HEK293 (cell line): ENCODE measurements at regions not wholly inside any gene's neighbourhood (a gene's known extent, or its start where the extent isn't known, plus 50 kb on each side); places are given as distances from the start of the nearest gene placed in this dataset.
A peak's percentile ranks its signal among the peaks of the same experiment; 100 is the strongest.

Source experiments
- CTCF ChIA-PET: fragments of 350-600 bp; formaldehyde crosslinking; extraction: SDS; loops from one replicate; lab custom pipeline; 2021; ENCODE audit warnings: antibody characterized with exemption; lab: Yijun Ruan, JAX
- POLR2A ChIA-PET: fragments of 300-600 bp; formaldehyde crosslinking; extraction: SDS; loops from one replicate; lab custom pipeline; 2020; ENCODE audit warnings: antibody characterized with exemption, inconsistent platforms; lab: Yijun Ruan, JAX
- H3K27ac ChIP-seq: fragments of 200-500 bp; sonication (Bioruptor generic); 2 replicates; pipeline ENCODE4 v1.5.1; 2014; ENCODE audit warnings: low read depth, low read length, control low read depth, inconsistent platforms; ENCODE audit errors: extremely low read depth
- H3K36me3 ChIP-seq, 2 experiments: fragments of 200-500 bp in 1 of 2; sonication (Bioruptor generic) in 1 of 2; 1 replicate in 1 of 2; 2 replicates in 1 of 2; pipeline ENCODE4 v1.5.1; 2014 to 2017; ENCODE audit warnings: inconsistent platforms in 2 of 2, low read length in 2 of 2; ENCODE audit not compliant: control insufficient read depth in 2 of 2, insufficient read depth in 1 of 2
- H3K4me1 ChIP-seq: fragments of 200-500 bp; sonication (Bioruptor generic); 2 replicates; pipeline ENCODE4 v1.5.1; 2014; ENCODE audit warnings: mild to moderate bottlenecking, low read length, inconsistent platforms; ENCODE audit not compliant: control insufficient read depth, insufficient read depth
- H3K4me3 ChIP-seq: 2 replicates; pipeline ENCODE4 v1.5.1; 2011; ENCODE audit warnings: low read depth, mild to moderate bottlenecking, control low read depth, low read length, moderate library complexity
- H3K9me3 ChIP-seq: fragments of 200-500 bp; sonication (Bioruptor generic); 2 replicates; pipeline ENCODE4 v1.5.1; 2014; ENCODE audit warnings: low read depth, low read length, inconsistent platforms; ENCODE audit not compliant: control insufficient read depth, insufficient read depth
- GFI1B ChIP-seq: fragments of 450-650 bp; formaldehyde crosslinking; IDR thresholded peaks from 2 replicates; pipeline ENCODE4 v1.5.1; 2016; ENCODE audit warnings: missing biosample characterization, missing genetic modification characterization
- MZF1 ChIP-seq: fragments of 450-650 bp; formaldehyde crosslinking; IDR thresholded peaks from 2 replicates; pipeline ENCODE4 v1.5.1; 2017; ENCODE audit warnings: missing biosample characterization, missing genetic modification characterization, borderline replicate concordance
- OSR2 ChIP-seq: fragments of 450-650 bp; formaldehyde crosslinking; IDR thresholded peaks from 2 replicates; pipeline ENCODE4 v1.5.1; 2016; ENCODE audit warnings: missing biosample characterization, missing genetic modification characterization
- SP7 ChIP-seq: fragments of 450-650 bp; formaldehyde crosslinking; IDR thresholded peaks from 2 replicates; pipeline ENCODE4 v1.5.1; 2016; ENCODE audit warnings: missing biosample characterization, missing genetic modification characterization
- ZBTB6 ChIP-seq: fragments of 450-650 bp; formaldehyde crosslinking; IDR thresholded peaks from 2 replicates; pipeline ENCODE4 v1.5.1; 2017; ENCODE audit warnings: missing biosample characterization, missing genetic modification characterization
- ZNF223 ChIP-seq: fragments of 450-650 bp; formaldehyde crosslinking; IDR thresholded peaks from 2 replicates; pipeline ENCODE4 v1.5.1; 2016; ENCODE audit warnings: missing biosample characterization, missing genetic modification characterization
- ZNF366 ChIP-seq: fragments of 450-650 bp; formaldehyde crosslinking; conservative IDR thresholded peaks from 2 replicates; pipeline ENCODE4 v1.5.1; 2016; ENCODE audit warnings: missing biosample characterization, missing genetic modification characterization
- ZNF394 ChIP-seq: fragments of 450-650 bp; formaldehyde crosslinking; IDR thresholded peaks from 2 replicates; pipeline ENCODE4 v1.5.1; 2016; ENCODE audit warnings: missing biosample characterization, missing genetic modification characterization, mild to moderate bottlenecking, moderate library complexity, borderline replicate concordance
- ZNF580 ChIP-seq: fragments of 450-650 bp; formaldehyde crosslinking; IDR thresholded peaks from 2 replicates; pipeline ENCODE4 v1.5.1; 2016; ENCODE audit warnings: missing biosample characterization, missing genetic modification characterization
- ZNF600 ChIP-seq: fragments of 450-650 bp; formaldehyde crosslinking; IDR thresholded peaks from 2 replicates; pipeline ENCODE4 v1.5.1; 2016; ENCODE audit warnings: missing biosample characterization, missing genetic modification characterization
- ZNF624 ChIP-seq: fragments of 450-650 bp; formaldehyde crosslinking; IDR thresholded peaks from 2 replicates; pipeline ENCODE4 v1.5.1; 2017; ENCODE audit warnings: missing biosample characterization, missing genetic modification characterization
- ZNF701 ChIP-seq: fragments of 450-650 bp; formaldehyde crosslinking; IDR thresholded peaks from 2 replicates; pipeline ENCODE4 v1.5.1; 2016; ENCODE audit warnings: missing biosample characterization, missing genetic modification characterization
- ZNF704 ChIP-seq: fragments of 450-650 bp; formaldehyde crosslinking; IDR thresholded peaks from 2 replicates; pipeline ENCODE4 v1.5.1; 2016; ENCODE audit warnings: missing biosample characterization, missing genetic modification characterization
- TF ChIP-seq, protein P1 (sequence below): fragments of 450-650 bp; formaldehyde crosslinking; IDR thresholded peaks from 2 replicates; pipeline ENCODE4 v1.5.1; 2016; ENCODE audit warnings: missing biosample characterization, missing genetic modification characterization, borderline replicate concordance
- TF ChIP-seq, protein P2 (sequence below): fragments of 450-650 bp; formaldehyde crosslinking; IDR thresholded peaks from 2 replicates; pipeline ENCODE4 v1.5.1; 2016; ENCODE audit warnings: missing biosample characterization, missing genetic modification characterization
- TF ChIP-seq, protein P3 (sequence below): fragments of 450-650 bp; formaldehyde crosslinking; IDR thresholded peaks from 2 replicates; pipeline ENCODE4 v1.5.0; 2017; ENCODE audit warnings: missing biosample characterization, missing genetic modification characterization, borderline replicate concordance

DNA sequence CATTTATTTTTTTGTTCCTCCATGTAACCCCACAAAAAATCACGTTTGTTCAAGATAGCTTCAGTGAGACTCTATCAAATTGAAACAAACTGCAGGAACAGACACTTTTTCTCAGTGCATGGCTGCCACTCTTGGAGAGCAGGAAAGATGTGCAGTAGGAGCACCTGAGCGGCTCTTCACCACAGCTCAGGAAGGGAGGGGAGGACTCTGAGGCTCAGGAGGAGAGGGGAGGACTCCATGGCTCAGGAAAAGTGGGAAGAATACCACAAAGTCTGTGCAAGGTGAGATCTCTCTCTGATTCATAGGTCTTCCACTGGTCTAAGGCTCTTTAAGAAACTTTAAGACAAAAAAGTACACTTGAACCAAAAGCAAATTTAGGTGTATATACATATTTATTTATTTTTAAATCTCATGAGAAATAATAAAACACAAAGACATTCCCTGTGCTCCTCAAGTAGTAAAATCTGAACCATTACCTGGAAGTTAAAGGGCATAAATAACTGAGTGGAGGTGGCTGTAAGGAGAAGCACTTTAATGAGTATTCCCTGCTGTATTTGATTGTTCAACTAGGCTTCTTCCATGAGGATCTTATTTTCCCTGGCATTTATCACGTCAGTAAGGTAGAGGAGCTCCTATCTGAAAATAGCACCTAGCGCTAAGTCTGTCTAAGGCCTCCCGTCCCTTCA is 69.2 kb upstream of the CCN6 start (continued):
- TF ChIP-seq, protein P1, sequence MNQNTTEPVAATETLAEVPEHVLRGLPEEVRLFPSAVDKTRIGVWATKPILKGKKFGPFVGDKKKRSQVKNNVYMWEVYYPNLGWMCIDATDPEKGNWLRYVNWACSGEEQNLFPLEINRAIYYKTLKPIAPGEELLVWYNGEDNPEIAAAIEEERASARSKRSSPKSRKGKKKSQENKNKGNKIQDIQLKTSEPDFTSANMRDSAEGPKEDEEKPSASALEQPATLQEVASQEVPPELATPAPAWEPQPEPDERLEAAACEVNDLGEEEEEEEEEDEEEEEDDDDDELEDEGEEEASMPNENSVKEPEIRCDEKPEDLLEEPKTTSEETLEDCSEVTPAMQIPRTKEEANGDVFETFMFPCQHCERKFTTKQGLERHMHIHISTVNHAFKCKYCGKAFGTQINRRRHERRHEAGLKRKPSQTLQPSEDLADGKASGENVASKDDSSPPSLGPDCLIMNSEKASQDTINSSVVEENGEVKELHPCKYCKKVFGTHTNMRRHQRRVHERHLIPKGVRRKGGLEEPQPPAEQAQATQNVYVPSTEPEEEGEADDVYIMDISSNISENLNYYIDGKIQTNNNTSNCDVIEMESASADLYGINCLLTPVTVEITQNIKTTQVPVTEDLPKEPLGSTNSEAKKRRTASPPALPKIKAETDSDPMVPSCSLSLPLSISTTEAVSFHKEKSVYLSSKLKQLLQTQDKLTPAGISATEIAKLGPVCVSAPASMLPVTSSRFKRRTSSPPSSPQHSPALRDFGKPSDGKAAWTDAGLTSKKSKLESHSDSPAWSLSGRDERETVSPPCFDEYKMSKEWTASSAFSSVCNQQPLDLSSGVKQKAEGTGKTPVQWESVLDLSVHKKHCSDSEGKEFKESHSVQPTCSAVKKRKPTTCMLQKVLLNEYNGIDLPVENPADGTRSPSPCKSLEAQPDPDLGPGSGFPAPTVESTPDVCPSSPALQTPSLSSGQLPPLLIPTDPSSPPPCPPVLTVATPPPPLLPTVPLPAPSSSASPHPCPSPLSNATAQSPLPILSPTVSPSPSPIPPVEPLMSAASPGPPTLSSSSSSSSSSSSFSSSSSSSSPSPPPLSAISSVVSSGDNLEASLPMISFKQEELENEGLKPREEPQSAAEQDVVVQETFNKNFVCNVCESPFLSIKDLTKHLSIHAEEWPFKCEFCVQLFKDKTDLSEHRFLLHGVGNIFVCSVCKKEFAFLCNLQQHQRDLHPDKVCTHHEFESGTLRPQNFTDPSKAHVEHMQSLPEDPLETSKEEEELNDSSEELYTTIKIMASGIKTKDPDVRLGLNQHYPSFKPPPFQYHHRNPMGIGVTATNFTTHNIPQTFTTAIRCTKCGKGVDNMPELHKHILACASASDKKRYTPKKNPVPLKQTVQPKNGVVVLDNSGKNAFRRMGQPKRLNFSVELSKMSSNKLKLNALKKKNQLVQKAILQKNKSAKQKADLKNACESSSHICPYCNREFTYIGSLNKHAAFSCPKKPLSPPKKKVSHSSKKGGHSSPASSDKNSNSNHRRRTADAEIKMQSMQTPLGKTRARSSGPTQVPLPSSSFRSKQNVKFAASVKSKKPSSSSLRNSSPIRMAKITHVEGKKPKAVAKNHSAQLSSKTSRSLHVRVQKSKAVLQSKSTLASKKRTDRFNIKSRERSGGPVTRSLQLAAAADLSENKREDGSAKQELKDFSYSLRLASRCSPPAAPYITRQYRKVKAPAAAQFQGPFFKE (tag by site-specific recombination) = no peak
- TF ChIP-seq ZNF600 (tag by site-specific recombination) (no peak), ZNF580 (no peak), OSR2 (tag by site-specific recombination) (no peak), ZNF624 (tag by site-specific recombination) (no peak), ZNF223 (tag by site-specific recombination) (no peak), ZNF366 (tag by site-specific recombination) (no peak)

GRCh38 chr6:111985202-111985731 is 68.6 kb upstream of the CCN6 start:
- Histone ChIP-seq H3K36me3 (no peaks in the 10 kb centered on the region), H3K27ac (no peak overlapping the region), H3K4me3 (no peak overlapping the region), H3K9me3 (no peaks in the 10 kb centered on the region), H3K4me1 (no peaks in the 10 kb centered on the region)
- ChIA-PET CTCF (interaction anchor here (0.6 to 1.1 kb wide), 2 partner anchors 10 to 57 kb away, joined by 3 to 4 read pairs; no protein-coding TSS in a partner anchor), POLR2A (no interaction called here)
- TF ChIP-seq ZNF701 (tag by site-specific recombination) (no peak), SP7 (peak; percentile 64), ZNF394 (no peak)
- TF ChIP-seq, protein P2, sequence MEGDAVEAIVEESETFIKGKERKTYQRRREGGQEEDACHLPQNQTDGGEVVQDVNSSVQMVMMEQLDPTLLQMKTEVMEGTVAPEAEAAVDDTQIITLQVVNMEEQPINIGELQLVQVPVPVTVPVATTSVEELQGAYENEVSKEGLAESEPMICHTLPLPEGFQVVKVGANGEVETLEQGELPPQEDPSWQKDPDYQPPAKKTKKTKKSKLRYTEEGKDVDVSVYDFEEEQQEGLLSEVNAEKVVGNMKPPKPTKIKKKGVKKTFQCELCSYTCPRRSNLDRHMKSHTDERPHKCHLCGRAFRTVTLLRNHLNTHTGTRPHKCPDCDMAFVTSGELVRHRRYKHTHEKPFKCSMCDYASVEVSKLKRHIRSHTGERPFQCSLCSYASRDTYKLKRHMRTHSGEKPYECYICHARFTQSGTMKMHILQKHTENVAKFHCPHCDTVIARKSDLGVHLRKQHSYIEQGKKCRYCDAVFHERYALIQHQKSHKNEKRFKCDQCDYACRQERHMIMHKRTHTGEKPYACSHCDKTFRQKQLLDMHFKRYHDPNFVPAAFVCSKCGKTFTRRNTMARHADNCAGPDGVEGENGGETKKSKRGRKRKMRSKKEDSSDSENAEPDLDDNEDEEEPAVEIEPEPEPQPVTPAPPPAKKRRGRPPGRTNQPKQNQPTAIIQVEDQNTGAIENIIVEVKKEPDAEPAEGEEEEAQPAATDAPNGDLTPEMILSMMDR = no peak
- TF ChIP-seq, all 188 proteins: peak for 1

- Histone ChIP-seq H3K9me3 (no peaks in the 10 kb centered on the region), H3K4me3 (no peak overlapping the region), H3K36me3 (no peaks in the 10 kb centered on the region), H3K27ac (no peak overlapping the region), H3K4me1 (no peaks in the 10 kb centered on the region)
- ChIA-PET CTCF (interaction anchor here (0.6 to 1.2 kb wide), 4 partner anchors 11 to 89 kb away, joined by 3 to 4 read pairs (median 3); no protein-coding TSS in a partner anchor), POLR2A (interaction anchor here (1.2 kb wide), 1 partner anchor 113 kb away, joined by 3 read pairs; the partner anchor contains the start of gene FYN)
- TF ChIP-seq MZF1 (tag by site-specific recombination) (no peak), ZBTB6 (tag by site-specific recombination) (no peak), ZNF704 (tag by site-specific recombination) (no peak), GFI1B (tag by site-specific recombination) (no peak)
- TF ChIP-seq, protein P3, sequence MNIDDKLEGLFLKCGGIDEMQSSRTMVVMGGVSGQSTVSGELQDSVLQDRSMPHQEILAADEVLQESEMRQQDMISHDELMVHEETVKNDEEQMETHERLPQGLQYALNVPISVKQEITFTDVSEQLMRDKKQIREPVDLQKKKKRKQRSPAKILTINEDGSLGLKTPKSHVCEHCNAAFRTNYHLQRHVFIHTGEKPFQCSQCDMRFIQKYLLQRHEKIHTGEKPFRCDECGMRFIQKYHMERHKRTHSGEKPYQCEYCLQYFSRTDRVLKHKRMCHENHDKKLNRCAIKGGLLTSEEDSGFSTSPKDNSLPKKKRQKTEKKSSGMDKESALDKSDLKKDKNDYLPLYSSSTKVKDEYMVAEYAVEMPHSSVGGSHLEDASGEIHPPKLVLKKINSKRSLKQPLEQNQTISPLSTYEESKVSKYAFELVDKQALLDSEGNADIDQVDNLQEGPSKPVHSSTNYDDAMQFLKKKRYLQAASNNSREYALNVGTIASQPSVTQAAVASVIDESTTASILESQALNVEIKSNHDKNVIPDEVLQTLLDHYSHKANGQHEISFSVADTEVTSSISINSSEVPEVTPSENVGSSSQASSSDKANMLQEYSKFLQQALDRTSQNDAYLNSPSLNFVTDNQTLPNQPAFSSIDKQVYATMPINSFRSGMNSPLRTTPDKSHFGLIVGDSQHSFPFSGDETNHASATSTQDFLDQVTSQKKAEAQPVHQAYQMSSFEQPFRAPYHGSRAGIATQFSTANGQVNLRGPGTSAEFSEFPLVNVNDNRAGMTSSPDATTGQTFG = no peak
These were observed 67.3 kb upstream of the CCN6 start for GRCh38 chr6:111986651-111987050.
